ENCODE measurements at regions not wholly inside any gene's neighbourhood (a gene's known extent, or its start where the extent isn't known, plus 50 kb on each side); places are given as distances from the start of the nearest gene placed in this dataset.

DNA sequence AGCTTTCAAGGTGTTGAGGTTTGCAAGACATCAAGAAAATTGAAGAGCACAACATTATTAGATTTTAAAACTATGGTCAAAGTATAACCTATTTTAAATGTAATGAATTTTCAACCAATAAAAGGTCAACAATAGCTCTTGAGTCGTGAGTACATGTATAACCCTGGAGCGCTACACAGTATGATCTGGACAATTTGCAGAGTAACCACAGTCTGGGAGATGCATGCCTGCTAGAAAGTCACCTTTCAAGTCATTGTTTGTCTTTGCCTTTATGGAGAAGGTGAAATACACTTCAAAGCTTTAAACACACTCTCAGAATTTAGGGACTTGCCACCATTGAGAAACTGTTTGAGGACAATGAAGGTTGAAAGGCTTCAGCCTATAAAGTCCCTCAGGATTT is 112.6 kb upstream of the ALCAM start:
- TF ChIP-seq, protein P1, sequence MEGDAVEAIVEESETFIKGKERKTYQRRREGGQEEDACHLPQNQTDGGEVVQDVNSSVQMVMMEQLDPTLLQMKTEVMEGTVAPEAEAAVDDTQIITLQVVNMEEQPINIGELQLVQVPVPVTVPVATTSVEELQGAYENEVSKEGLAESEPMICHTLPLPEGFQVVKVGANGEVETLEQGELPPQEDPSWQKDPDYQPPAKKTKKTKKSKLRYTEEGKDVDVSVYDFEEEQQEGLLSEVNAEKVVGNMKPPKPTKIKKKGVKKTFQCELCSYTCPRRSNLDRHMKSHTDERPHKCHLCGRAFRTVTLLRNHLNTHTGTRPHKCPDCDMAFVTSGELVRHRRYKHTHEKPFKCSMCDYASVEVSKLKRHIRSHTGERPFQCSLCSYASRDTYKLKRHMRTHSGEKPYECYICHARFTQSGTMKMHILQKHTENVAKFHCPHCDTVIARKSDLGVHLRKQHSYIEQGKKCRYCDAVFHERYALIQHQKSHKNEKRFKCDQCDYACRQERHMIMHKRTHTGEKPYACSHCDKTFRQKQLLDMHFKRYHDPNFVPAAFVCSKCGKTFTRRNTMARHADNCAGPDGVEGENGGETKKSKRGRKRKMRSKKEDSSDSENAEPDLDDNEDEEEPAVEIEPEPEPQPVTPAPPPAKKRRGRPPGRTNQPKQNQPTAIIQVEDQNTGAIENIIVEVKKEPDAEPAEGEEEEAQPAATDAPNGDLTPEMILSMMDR (IDR thresholded peaks at IDR 0.05; ENCODE audit: borderline replicate concordance, insufficient read depth, low read depth, low read length) = no peak
- no peak overlapping the region for H3K4me3 ChIP-seq (ENCODE audit: low read depth, low read length)

DNA sequence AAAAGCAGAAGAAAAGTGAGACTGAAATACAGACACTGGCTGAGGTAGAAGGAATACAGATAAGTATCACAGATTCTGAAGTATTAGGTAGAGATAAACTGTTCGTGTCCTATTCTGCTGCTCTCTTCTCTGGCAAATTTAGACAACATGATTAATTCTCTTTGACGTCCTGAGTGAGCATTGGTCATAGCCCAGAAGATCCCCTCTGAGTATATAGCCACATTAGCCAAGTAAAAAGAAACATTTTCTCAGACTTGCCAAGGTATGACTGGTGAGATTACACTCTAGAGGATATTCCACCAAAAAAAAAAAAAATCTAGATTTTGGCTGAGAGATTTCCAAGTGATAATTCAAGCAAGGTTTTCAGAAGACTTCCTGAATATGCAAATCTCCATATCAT is 111.4 kb upstream of the ALCAM start:
- H3K4me3 ChIP-seq (ENCODE audit: low read depth, low read length) = no peak overlapping the region
- TF ChIP-seq, protein P1 (IDR thresholded peaks at IDR 0.05; ENCODE audit: borderline replicate concordance, insufficient read depth, low read depth, low read length) = no peak

DNA sequence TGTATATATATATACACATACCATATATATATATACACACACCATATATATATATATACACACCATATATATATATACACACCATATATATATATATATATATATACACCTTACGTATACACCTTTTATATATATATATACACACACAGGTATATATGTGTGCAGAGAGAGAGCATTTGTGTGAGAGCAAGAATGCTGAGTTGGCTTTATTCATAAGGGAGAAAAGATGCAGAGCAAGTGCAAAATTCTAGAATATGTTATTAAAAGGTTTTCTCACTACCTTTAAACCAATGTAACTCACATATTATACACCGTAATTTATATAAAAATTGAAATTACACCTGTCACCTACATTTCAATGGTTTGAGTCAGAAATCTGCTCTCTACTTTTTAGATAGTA is 107.2 kb upstream of the ALCAM start:
- TF ChIP-seq, protein P1 (IDR thresholded peaks at IDR 0.05; ENCODE audit: borderline replicate concordance, insufficient read depth, low read depth, low read length) = no peak
- H3K4me3 ChIP-seq (ENCODE audit: low read depth, low read length) = no peak overlapping the region

DNA sequence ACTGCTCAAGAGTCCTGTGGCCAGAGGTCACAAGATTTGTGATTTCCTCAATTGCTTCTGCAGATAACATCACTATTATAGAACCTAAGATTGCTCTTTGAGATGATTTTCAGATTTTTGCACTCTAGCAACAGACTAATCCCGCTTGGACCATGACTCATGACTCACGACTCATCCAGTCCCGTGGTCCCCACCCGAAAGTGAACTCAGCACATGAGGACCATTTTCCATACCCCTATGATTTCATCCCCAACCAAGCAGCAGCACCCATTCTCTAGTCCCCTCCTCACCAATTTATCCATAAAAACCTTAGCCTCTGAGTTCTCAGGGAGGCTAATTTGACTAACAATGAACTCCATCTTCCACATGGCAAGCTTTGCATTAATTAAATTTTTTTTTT is 106.3 kb upstream of the ALCAM start:
- TF ChIP-seq, protein P1 (IDR thresholded peaks at IDR 0.05; ENCODE audit: borderline replicate concordance, insufficient read depth, low read depth, low read length) = no peak
- H3K4me3 ChIP-seq (ENCODE audit: low read depth, low read length) = no peak overlapping the region

DNA sequence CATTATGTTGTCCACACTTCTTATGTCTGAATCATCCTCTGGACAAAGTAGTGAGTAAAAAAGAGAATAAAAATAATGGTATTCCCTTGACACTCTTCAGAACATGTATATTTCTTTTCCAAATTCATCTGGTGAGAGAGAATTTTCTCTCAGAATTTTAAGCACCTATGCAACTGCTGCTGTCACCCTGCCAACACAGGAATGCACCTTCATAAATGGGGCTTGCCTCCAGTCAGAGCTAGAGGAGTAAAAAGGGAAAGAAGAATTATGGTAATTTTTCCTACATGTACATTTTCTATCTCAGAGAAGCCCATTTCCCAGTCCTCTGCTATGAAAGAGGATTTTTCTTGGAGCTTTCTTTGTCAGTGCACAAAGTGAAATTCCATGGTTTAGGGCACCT is 92.2 kb upstream of the ALCAM start:
- TF ChIP-seq, protein P1 (IDR thresholded peaks at IDR 0.05; ENCODE audit: borderline replicate concordance, insufficient read depth, low read depth, low read length) = no peak
- no peak overlapping the region for H3K4me3 ChIP-seq (ENCODE audit: low read depth, low read length)

DNA sequence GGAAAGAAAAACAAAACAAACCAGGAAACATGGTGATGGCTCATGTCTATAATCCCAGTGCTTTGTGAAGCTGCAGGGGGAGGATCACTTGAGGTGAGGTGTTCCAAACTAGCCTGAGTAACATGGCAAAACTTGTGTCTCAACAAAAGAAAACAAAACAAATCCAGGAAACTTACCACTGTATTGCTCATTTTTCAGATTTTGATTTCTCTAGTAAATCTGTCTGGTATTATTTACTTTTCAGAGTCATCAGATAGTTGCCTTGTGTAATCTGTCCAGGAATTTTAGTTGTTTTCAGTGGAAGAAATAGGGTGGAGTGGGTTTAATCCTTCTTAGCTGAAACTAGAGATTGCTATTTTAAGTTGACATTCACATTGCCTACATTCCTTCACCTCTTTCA is 91.8 kb upstream of the ALCAM start:
- no peak overlapping the region for H3K4me3 ChIP-seq (ENCODE audit: low read depth, low read length)
- TF ChIP-seq, protein P1 (IDR thresholded peaks at IDR 0.05; ENCODE audit: borderline replicate concordance, insufficient read depth, low read depth, low read length) = no peak

DNA sequence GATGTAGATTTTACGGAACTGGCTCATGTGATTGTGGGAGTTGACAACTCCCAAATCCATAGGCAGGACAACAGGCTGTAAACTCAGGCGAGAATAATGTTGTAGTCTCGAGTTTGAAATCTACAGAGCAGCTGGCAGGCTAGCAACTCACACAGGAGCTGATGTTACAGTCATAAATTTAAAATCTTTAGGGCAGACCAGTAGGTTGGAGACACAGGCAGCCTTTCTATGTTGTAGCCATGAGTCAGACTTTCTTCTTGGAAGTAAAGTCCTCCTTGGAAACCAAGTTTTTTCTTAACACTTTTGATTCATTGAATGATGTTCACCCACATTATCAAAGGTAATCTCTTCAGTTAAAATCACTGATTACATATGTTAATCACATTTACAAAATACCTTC is 89.1 kb upstream of the ALCAM start:
- H3K4me3 ChIP-seq (ENCODE audit: low read depth, low read length) = no peak overlapping the region
- TF ChIP-seq, protein P1 (IDR thresholded peaks at IDR 0.05; ENCODE audit: borderline replicate concordance, insufficient read depth, low read depth, low read length) = no peak
